NCI-H128 (cell line): ENCODE measurements at regions not wholly inside any gene's neighbourhood (a gene's known extent, or its start where the extent isn't known, plus 50 kb on each side); places are given as distances from the start of the nearest gene placed in this dataset.
"Not testable (repeated sequence)": the region's sequence is repeated elsewhere in the genome, so short reads cannot be mapped to it uniquely, and the experiment has no call there.

ENCODE experiments used
- DNase-seq: peaks from one replicate; lab custom pipeline; 2025; ENCODE audit not compliant: unreplicated experiment; lab: John Stamatoyannopoulos, UW

- no peak for DNase-seq
Observed at GRCh38 chr12:61923152-61923551, 337.1 kb upstream of the USP15 start.

- DNase-seq = no peak
Observed at GRCh38 chr12:61934564-61934963, 325.6 kb upstream of the USP15 start.

GRCh38 chr12:61939977-61940376 is 320.2 kb upstream of the USP15 start:
- no peak for DNase-seq

GRCh38 chr12:61956545-61956944 is 303.7 kb upstream of the USP15 start:
- DNase-seq = no peak

GRCh38 chr12:61974461-61974860 is 285.7 kb upstream of the USP15 start:
- DNase-seq = no peak

- no peak for DNase-seq
Observed at GRCh38 chr12:61985830-61986229, 274.4 kb upstream of the USP15 start.

GRCh38 chr12:61987173-61987572 is 273.0 kb upstream of the USP15 start:
- DNase-seq = no peak

GRCh38 chr12:61991661-61992060 is 268.5 kb upstream of the USP15 start:
- DNase-seq = no peak

- no peak for DNase-seq
Observed at GRCh38 chr12:61993734-61994345, 266.4 kb upstream of the USP15 start.

- DNase-seq = no peak
Observed at GRCh38 chr12:61996717-61997116, 263.5 kb upstream of the USP15 start.

GRCh38 chr12:61998791-61999190 is 261.4 kb upstream of the USP15 start:
- no peak for DNase-seq

GRCh38 chr12:61999311-61999710 is 260.9 kb upstream of the USP15 start:
- DNase-seq = no peak

GRCh38 chr12:62001424-62001823 is 258.8 kb upstream of the USP15 start:
- DNase-seq = no peak

GRCh38 chr12:62003226-62003625 is 257.0 kb upstream of the USP15 start:
- DNase-seq = no peak

- no peak for DNase-seq
Observed at GRCh38 chr12:62003701-62004100, 256.5 kb upstream of the USP15 start.

GRCh38 chr12:62005615-62006014 is 254.6 kb upstream of the USP15 start:
- no peak for DNase-seq

GRCh38 chr12:62006076-62006732 is 254.0 kb upstream of the USP15 start:
- no peak for DNase-seq

- no peak for DNase-seq
Observed at GRCh38 chr12:62008703-62009102, 251.5 kb upstream of the USP15 start.

GRCh38 chr12:62009445-62009844 is 250.8 kb upstream of the USP15 start:
- DNase-seq = no peak

- not testable (repeated sequence) for DNase-seq
Observed at GRCh38 chr12:62010331-62010906, 249.8 kb upstream of the USP15 start.

- not testable (repeated sequence) for DNase-seq
Observed at GRCh38 chr12:62010973-62011372, 249.2 kb upstream of the USP15 start.

- no peak for DNase-seq
Observed at GRCh38 chr12:62014330-62014729, 245.9 kb upstream of the USP15 start.

- DNase-seq = no peak
Observed at GRCh38 chr12:62016021-62016420, 244.2 kb upstream of the USP15 start.
